Forelimb muscle (tissue), 1 donor: ENCODE measurements at regions not wholly inside any gene's neighbourhood (a gene's known extent, or its start where the extent isn't known, plus 50 kb on each side); places are given as distances from the start of the nearest gene placed in this dataset.
"Not testable (repeated sequence)": the region's sequence is repeated elsewhere in the genome, so short reads cannot be mapped to it uniquely, and the experiment has no call there.

Source experiments
- DNase-seq: peaks from one replicate; pipeline ENCODE4 v3.0.0-alpha.2; 2013; ENCODE audit warnings: low read depth

DNA sequence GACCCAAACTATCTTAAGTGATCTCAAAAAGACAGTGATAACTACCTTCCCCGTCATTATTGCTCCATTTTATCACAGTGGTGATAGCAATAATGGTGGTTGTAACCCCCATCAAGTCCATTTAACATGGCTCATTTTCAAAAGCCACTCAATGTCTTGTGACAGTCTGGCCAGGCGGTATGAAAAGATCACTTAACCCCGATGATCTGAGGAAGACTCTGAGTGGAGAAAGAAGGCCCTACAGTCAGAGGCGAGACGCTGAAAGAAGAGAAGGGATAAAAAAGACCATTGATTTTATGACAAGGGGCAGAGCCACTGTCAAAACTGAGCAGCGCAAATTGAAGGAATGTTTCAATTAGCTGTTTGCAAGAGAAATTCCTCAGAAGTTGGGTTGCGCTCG, 417.2 kb upstream of the PBX1 start:
- DNase-seq, result no peak

DNA sequence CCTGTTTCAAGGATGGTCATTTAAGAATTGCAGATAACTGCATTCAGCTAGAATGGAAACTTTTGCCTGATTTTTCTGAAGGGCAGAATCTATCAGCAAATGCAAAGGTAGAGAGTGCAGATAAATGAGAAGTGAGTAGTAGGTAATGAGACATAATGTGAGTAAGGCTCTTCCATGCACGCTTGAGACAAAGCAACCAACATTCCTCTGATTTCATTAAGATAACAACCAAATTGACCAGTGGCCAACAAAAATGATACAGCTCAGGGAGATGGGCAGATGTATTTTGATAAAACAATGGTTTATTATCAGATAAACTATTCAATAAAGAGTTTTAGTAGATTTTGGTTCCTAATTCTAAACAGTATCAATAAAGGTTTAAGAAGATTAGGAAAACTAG, 404.4 kb upstream of the PBX1 start:
- no peak for DNase-seq

GRCh38 chr1:164155347-164155746, 403.6 kb upstream of the PBX1 start:
- DNase-seq, result no peak

GRCh38 chr1:164163289-164163849, 395.6 kb upstream of the PBX1 start:
- no peak for DNase-seq

DNA sequence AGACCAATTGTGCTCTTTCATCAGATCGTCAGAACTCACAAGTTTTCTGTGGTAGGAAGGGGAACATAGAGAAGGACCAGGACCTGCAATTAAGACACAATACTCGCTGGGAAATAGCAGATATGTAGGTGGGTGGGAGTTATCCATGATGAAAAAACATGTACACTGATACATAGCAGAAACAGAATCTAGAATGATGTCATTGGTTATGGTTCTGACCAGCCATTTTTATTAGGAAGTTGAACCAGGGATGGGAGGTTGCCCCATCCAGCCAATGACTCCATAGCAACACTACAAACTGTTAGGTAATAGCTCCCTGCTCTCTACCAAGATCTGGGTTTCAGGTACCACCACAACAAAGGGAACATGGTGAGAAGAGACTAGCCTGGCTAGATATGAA, 393.5 kb upstream of the PBX1 start:
- no peak for DNase-seq

- DNase-seq, result not testable (repeated sequence)
Measured at GRCh38 chr1:164166454-164166853, 392.5 kb upstream of the PBX1 start.

- DNase-seq, result no peak
Measured at GRCh38 chr1:164177118-164177517, 381.9 kb upstream of the PBX1 start.

- no peak for DNase-seq
Measured at GRCh38 chr1:164180824-164181223, 378.2 kb upstream of the PBX1 start.

DNA sequence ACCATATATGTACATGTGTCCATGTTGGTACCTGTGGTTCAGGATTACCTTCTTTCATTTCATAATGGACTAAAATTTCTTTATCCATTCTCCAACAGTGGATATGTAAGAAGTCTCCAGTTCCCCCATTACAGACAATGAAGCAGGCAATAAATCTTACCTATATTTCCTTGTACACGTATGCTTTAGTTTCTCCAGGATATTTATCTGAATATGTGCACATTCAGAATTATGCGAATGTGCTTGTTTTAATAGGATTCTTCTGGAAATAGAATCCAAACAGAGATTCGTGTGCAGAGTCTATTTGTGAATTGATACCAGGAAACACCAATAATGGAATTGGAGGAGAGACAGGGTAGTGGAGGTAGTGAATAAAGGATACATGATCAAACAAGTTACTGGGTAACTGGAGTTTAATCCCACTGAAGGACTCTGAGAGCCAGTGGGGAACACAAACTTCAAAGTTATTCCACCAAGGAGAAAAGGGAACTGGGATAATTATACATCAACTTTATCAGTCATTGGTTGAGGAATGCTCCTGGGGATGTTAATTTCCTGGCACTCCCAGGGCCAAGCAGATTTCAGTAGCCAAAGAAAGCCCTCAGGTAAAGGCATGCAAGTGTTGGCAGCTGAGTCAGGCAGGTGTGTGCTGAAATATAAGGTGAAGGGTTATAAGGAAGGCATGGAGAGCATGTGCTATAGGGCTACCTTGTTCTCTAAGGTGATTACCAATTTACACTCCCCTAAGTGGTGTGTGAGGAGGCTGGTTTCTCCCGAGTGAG, 374.9 kb upstream of the PBX1 start:
- DNase-seq, result no peak

GRCh38 chr1:164186881-164187280, 372.1 kb upstream of the PBX1 start:
- no peak for DNase-seq

DNA sequence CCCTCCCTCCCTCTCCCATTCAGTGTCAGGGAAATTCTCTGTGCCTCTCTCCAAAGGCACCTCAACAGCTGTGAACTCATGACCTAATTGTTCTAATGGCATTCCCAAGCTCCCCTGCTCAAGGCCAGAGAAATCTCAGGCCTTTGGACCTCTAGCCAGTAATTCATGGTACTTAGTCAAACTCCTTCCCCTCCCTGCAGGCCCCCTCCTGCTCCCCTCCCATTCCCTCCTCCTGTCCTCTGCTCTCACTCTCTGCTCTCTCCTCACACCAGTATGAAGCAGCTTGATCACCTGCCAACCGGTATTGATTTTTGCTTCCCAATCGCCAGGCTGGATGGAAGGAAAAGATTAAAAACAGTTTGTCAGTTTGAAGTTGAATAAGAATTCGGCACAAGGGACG, 370.5 kb upstream of the PBX1 start:
- no peak for DNase-seq

DNA sequence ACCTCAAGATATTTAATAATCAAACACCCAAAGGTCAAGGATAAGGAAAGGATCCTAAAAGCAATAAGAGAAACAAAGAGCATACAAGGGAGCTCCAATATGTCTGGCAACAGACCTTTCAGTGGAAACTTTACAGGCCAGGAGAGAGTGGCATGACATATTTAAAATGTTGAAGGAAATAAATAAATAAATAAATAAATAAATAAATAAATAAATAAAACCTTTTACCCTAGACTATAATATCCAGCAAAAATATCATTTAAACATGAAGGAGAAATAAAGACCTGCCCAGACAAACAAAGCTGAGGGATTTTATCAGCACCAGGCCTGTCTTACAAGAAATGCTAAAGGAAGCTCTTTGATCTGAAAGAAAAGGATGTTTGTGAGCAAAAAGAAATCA, 367.8 kb upstream of the PBX1 start:
- DNase-seq, result no peak

DNA sequence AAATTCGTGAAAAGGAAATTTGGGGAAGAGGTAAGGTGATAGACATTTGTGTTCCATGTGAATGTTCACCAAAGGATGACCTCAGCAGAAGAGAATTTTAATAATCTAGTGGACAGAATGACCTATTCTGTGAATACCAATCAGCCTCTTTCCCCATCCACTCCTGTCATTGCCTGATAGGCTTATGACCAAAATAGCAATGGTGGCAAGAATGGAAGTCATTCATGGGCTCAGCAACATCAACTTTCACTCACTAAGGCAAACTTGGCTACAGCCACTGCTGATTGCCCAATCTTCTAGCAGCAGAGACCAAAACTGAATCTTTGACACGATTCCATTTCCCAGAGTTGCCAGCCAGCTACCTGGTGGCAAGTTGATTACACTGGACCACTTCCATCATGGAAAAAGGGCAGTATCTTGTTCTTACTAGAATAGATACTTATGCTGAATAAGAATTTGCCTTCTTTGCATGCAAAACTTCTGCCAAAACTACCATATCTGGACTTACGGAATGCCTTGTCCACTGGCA, 348.7 kb upstream of the PBX1 start:
- DNase-seq, result no peak

DNA sequence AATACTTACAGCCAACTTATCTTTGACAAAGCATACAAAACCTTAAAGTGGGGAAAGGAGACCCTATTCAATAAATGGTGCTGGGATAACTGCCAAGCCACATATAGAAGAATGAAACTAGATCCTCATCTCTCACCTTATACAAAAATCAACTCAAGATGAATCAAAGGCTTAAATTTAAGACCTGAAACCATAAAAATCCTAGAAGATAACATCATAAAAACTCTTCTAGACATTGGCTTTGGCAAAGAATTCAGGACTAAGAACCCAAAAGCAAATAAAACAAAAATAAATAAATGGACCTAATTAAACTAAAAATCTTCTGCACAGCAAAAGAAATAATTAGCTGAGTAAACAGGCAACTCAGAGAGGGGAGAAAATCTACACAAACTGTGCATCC, 335.6 kb upstream of the PBX1 start:
- no peak for DNase-seq

DNA sequence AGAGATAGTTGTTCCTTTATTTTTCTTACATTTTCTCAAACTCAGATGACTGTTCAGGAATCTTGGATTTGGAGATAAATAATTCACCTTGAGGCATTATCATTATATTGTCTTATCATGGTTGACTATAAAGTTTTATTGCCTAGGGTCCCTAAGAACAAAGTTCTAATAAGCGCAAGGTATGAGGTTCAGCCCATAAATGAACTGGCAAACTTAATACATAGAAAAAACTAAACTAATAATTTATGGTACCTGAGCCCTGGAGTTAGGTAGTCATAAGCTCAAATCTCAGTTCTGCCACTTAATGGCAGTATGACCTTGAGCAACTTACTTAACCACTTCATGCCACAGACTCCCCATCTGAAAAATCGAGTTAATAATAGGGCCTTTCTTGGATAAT, 334.0 kb upstream of the PBX1 start:
- DNase-seq, result no peak

DNA sequence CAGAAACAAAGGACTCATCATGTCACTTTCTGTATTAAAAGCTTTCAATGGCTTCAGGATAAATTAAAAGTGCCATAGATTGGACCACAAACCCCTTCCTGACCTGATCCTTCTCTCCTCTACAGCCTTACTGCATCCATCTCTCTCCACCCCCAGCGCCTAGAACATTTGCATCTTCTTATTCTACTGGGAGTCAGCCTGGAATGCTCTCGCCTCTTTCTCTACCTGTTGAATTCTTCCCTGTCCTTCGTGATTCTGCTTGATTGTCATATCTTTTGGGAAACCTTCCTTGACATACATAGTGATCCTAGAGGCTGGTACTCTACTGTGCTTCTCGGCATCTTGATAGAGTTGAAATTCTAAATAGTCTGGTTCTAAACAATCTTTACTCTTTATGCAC, 332.0 kb upstream of the PBX1 start:
- no peak for DNase-seq

DNA sequence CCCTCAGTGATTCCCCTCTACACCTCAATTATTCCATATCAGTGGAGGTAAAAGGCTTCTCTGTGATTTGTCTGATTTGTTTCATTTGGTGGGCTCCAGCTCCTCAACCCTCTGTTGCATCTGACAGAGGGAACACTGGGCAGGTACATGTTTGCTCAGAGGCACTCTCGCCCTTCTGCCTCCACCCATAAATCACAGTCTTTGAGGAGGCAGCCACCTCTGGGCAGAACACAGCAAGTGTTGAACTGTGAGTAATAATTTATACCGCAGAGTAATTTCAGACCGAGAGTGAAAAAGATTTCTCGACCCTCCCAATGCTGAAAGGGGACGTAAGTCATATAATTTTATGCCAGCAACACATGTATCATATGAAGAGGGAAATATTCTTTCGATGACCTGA, 330.1 kb upstream of the PBX1 start:
- no peak for DNase-seq

DNA sequence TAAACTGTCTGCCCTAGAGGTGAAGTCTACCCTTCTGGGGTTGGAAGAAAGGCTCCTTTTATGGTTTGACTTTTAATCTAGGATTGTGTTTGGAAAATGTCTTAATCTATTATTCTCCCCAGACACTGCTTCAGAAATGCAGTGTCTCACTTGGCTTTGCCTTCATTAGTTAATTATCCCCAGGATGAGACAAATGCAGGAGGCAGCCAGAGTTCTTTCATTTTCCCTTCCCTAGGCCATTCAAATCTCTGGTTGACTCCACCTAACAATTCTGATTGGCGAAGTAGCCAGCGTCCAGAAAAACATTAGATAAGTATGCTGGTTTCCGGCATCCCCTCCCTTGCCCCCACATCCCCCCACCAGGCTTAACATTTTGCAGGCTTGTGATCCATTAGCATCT, 325.8 kb upstream of the PBX1 start:
- DNase-seq, result no peak

DNA sequence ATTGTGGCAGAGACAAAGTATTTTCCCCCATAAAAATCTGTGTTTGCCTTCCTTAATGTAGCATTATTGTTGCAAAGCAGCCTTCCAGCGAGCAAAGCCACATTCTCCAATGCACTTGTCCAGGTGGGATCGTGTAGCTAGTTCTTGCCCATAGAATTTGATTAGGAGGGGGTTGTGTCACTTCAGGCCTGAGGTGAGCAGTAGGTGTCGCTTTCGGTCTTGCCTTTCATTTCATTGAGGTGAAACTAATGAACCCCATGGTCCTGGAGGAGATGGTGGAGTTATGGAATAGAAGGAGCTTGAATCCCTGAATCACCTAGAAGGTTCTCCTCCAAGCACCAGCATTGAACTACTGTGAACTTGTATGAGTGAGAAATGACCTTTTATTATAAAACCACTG, 318.9 kb upstream of the PBX1 start:
- no peak for DNase-seq

GRCh38 chr1:164250365-164250764, 308.6 kb upstream of the PBX1 start:
- no peak for DNase-seq

DNA sequence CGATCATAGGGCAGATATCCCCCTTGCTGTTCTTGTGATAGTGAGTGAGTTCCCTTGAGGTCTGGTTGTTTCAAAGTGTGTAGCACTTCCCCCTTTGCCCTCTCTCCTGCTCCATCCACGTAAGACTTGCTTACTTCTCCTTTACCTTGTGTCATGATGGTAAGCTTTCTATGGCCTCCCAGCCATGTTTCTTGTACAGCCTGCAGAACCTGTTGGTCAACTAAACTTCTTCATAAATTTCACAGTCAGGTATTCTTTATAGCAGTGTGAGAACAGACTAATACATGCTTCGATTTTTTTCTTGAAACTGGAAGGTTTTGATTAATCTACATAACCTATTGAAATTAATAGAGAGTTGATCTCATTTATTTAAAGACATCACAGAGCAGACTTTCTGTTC, 302.5 kb upstream of the PBX1 start:
- DNase-seq, result no peak

- DNase-seq, result no peak
Measured at GRCh38 chr1:164261691-164262240, 297.2 kb upstream of the PBX1 start.

DNA sequence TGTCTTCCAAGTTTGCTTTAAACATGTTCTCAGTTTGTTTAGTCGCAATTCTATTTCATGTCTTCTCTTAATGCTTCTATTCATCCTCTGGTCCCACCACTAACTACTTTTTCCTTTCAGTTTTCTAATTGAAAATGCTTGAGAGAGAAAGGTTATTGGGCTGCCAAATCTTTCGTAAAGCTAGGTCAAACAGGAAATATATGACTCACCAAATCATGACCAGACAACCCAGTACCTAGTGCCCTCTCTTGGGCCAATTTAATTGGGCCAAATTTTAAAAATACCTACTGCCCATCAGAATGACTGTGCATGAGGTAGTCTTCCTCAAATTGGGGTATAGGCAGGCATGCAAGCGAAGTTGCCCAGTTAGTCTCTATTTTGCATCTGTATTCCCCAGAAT, 295.4 kb upstream of the PBX1 start:
- DNase-seq, result no peak
